ENCODE measurements at regions not wholly inside any gene's neighbourhood (a gene's known extent, or its start where the extent isn't known, plus 50 kb on each side); places are given as distances from the start of the nearest gene placed in this dataset.
"Not testable (repeated sequence)": the region's sequence is repeated elsewhere in the genome, so short reads cannot be mapped to it uniquely, and the experiment has no call there.

DNA sequence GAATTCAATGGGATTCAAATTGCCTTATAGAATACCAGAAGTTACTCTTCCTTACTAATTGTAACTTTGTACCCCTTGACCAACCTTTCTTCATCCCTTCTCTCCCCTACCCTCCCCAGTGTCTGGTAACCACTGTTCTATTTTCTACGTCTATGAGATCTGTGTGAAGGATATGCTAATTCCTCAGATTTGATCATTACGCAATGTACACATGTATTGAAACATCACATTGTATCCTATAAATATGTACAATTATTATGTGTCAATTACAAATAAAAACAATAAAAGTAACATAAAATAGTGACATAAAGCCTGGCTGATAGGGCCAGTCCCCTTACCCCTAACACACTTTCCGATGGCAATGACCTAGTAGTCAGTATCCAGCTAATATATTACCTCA is 95.1 kb upstream of the GRIA3 start:
- no peak for DNase-seq
- H3K4me3 ChIP-seq (ENCODE audit: low read length), result no peak overlapping the region
- H3K27ac ChIP-seq (ENCODE audit: low read length), result no peak overlapping the region
- no peaks in the 10 kb centered on the region for H3K27me3 ChIP-seq (ENCODE audit: control insufficient read depth, insufficient read depth, low read length)
- no peaks in the 10 kb centered on the region for H3K36me3 ChIP-seq (ENCODE audit: control insufficient read depth, insufficient read depth, low read length)
- no peaks in the 10 kb centered on the region for H3K9me3 ChIP-seq (ENCODE audit: control insufficient read depth, low read depth, low read length)
- WGBS (ENCODE audit: insufficient coverage, low lambda C conversion rate), result no CpG with 5 or more reads among the region's 3 CpGs
- no peaks in the 10 kb centered on the region for H3K4me1 ChIP-seq (ENCODE audit: control insufficient read depth, insufficient read depth, low read length)

DNA sequence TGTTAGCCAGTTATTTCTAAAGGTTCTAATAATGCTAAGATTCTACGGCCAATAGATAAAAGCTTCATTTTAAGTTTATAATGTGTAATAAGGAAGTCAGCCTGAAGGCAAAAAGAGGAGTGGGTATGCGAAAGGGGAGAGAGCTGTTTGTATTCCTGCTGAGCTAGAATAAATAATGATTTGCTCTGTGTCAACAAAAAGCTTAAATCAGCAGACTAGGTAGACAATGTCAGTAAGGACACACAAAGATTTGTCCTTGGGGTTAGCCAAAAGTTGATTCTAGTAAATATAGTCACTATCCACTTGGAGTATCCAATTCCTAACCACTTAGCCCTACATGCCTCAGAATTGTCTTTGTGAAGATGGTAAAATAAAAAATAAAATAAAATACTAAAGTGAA is 90.3 kb upstream of the GRIA3 start:
- Histone ChIP-seq H3K27me3 (ENCODE audit: control insufficient read depth, insufficient read depth, low read length) (no peaks in the 10 kb centered on the region), H3K36me3 (ENCODE audit: control insufficient read depth, insufficient read depth, low read length) (no peaks in the 10 kb centered on the region), H3K4me1 (ENCODE audit: control insufficient read depth, insufficient read depth, low read length) (no peaks in the 10 kb centered on the region), H3K9me3 (ENCODE audit: control insufficient read depth, low read depth, low read length) (no peaks in the 10 kb centered on the region), H3K27ac (ENCODE audit: low read length) (no peak overlapping the region), H3K4me3 (ENCODE audit: low read length) (no peak overlapping the region)
- no peak for DNase-seq
- no CpG with 5 or more reads among the region's 2 CpGs for WGBS (ENCODE audit: insufficient coverage, low lambda C conversion rate)

DNA sequence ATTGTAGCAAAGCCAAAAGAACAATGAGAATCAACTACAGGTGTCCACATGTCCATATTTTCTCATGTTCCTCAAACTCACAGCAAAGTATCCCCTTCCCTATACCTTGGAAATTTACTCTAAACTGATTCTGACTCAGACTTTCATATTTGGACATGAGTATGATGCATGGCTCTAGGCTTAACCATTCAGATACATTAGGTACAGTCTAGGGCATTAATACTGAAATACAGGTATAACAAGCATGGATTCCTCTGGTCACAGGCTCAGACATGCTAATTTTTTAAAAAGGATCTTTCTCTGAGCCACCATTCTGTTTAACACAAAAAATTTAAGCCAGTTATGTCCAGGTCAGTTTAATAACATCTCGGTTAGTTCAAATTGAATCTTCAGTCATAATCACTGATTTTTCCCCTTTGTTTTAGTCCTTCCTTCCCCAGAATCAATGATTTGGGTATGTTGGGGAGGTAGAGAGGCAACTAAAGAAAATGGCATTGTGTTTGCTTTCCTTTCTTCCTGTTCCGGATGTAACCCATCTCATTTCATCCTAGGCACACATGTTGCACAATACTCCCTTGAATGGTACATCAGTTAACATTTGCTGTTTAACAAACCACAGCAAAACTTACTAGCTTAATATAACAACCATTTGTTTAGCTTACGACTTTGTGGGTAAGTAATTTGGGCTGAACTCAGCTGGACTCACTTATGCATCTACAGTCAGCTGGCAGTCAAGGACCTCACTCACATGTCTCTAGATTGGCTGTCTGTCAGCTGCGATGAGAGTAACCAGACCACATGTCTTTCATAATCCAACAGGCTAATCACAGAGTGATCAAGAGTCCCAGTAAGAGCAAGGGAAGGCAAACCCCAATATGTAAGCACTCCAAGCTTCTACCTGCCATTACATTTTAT is 75.3 kb upstream of the GRIA3 start:
- Histone ChIP-seq H3K27ac (ENCODE audit: low read length) (no peak overlapping the region), H3K27me3 (ENCODE audit: control insufficient read depth, insufficient read depth, low read length) (no peaks in the 10 kb centered on the region), H3K4me1 (ENCODE audit: control insufficient read depth, insufficient read depth, low read length) (no peaks in the 10 kb centered on the region), H3K36me3 (ENCODE audit: control insufficient read depth, insufficient read depth, low read length) (no peaks in the 10 kb centered on the region), H3K9me3 (ENCODE audit: control insufficient read depth, low read depth, low read length) (no peaks in the 10 kb centered on the region), H3K4me3 (ENCODE audit: low read length) (no peak overlapping the region)
- DNase-seq, result no peak
- WGBS (ENCODE audit: insufficient coverage, low lambda C conversion rate), result 100% methylated on average over 1 of the region's 4 CpGs

DNA sequence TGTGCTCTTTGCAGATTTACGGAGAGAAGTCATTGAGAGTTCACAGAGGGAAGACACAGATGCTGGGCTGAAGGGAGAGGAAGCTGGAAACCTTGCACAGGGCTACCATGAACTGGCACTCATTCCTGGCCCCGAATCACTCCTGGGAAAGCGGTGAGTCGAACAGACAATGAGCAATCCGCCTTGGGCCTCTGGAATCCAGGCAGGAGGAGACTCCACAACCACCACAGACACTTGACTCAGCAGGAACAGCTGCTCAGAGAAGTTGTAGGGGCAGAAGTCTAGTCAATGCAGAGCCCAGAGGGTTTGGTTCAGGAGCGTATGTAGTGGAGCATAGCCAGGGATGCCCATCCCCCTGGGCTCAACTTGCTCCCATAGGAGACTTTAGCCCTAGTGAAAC is 62.8 kb upstream of the GRIA3 start:
- Histone ChIP-seq H3K4me1 (ENCODE audit: control insufficient read depth, insufficient read depth, low read length) (no peaks in the 10 kb centered on the region), H3K4me3 (ENCODE audit: low read length) (no peak overlapping the region), H3K27me3 (ENCODE audit: control insufficient read depth, insufficient read depth, low read length) (no peaks in the 10 kb centered on the region), H3K9me3 (ENCODE audit: control insufficient read depth, low read depth, low read length) (no peaks in the 10 kb centered on the region), H3K36me3 (ENCODE audit: control insufficient read depth, insufficient read depth, low read length) (no peaks in the 10 kb centered on the region), H3K27ac (ENCODE audit: low read length) (no peak overlapping the region)
- WGBS (ENCODE audit: insufficient coverage, low lambda C conversion rate), result no CpG with 5 or more reads among the region's 6 CpGs
- no peak for DNase-seq

DNA sequence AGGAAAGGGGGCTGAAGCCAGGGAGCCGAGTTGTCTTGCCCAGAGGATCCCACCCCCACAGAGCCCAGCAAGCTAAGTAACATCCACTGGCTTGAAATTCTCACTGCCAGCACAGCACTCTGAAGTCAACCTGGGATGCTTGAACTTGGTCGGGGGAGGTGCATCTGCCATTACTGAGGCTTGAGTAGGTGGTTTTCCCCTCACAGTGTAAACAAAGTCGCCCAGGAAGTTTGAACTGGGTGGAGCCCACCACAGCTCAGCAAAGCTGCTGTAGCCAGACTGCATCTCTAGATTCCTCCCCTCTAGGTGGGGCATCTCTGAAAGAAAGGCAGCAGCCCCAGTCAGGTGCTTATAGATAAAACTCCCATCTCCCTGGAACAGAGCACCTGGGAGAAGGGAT is 54.3 kb upstream of the GRIA3 start:
- no CpG with 5 or more reads among the region's 3 CpGs for WGBS (ENCODE audit: insufficient coverage, low lambda C conversion rate)
- not testable (repeated sequence) for H3K4me1 ChIP-seq (ENCODE audit: control insufficient read depth, insufficient read depth, low read length); H3K27me3 ChIP-seq (ENCODE audit: control insufficient read depth, insufficient read depth, low read length); H3K4me3 ChIP-seq (ENCODE audit: low read length); H3K9me3 ChIP-seq (ENCODE audit: control insufficient read depth, low read depth, low read length); DNase-seq; H3K27ac ChIP-seq (ENCODE audit: low read length); H3K36me3 ChIP-seq (ENCODE audit: control insufficient read depth, insufficient read depth, low read length)

All from large intestine (tissue), 3 donors.